Mesothelial cell of epicardium (in vitro differentiated cells): ENCODE measurements at regions not wholly inside any gene's neighbourhood (a gene's known extent, or its start where the extent isn't known, plus 50 kb on each side); places are given as distances from the start of the nearest gene placed in this dataset.

Experiments used
- DNase-seq, 2 experiments: peaks; one replicate each; pipeline ENCODE4 v3.0.0; 2021; ENCODE audit warnings: low spot score in 2 of 2; ENCODE audit not compliant: unreplicated experiment in 2 of 2
- H3K27ac Mint-ChIP-seq: 2 replicates; pipeline ENCODE4 v1.8.0; 2021; ENCODE audit warnings: mixed read lengths
- H3K27me3 Mint-ChIP-seq: 2 replicates; pipeline ENCODE4 v1.8.0; 2021; ENCODE audit warnings: low read depth, mixed read lengths
- H3K36me3 Mint-ChIP-seq: 2 replicates; pipeline ENCODE4 v1.8.0; 2021; ENCODE audit warnings: mixed read lengths
- H3K4me1 Mint-ChIP-seq: 2 replicates; pipeline ENCODE4 v1.8.0; 2021; ENCODE audit warnings: mixed read lengths
- H3K4me3 Mint-ChIP-seq: 2 replicates; pipeline ENCODE4 v1.8.0; 2021; ENCODE audit warnings: mild to moderate bottlenecking, moderate library complexity, mixed read lengths
- H3K9me3 Mint-ChIP-seq: 2 replicates; pipeline ENCODE4 v1.8.0; 2021; ENCODE audit warnings: mixed read lengths
- TF ChIP-seq, protein P1 (sequence below): fragments of 200-600 bp; sonication (generic); IDR thresholded peaks from one replicate; pipeline ENCODE4 v1.5.0; 2021; ENCODE audit warnings: antibody characterized with exemption; ENCODE audit not compliant: unreplicated experiment

DNA sequence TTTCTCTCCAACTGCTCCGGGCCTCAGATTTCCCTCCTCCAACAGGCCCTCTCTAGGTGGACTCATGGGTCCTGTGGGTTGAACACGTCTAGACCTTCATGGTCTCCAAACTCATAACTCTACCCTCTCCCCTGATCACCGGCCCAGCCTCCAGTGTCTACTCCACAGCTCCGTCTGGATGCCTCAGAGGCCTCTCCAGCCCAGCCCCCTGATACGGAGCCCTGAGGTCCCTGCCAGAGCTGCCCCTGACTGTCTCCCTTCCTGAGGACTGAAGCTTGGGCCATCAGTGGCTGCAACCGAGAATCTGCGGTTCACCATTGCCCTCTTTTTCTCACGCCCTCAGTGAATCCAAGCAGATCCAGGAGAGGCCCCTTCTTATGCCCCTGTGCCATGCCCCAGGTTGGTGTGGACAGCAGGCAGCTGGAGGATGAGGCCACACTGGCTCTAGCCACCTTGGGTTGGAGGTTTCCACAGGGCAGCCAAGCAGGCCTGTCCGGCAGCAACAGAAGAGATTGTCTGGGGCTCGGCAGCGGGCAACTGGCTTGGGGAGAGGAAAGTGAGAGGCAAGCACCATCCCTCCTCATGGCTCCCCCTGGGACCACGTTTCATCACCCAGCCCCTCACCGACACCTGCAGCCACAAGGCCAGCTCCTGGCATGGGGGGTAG, 104.6 kb upstream of the FGF3 start:
- Mint-ChIP-seq H3K4me1 (peaks cover 22% of the 10 kb centered on the region), H3K27ac (no peak overlapping the region), H3K36me3 (no peaks in the 10 kb centered on the region), H3K9me3 (no peaks in the 10 kb centered on the region), H3K4me3 (no peak overlapping the region), H3K27me3 (peaks cover 43% of the 10 kb centered on the region)
- DNase-seq, result no peak
- TF ChIP-seq, protein P1, sequence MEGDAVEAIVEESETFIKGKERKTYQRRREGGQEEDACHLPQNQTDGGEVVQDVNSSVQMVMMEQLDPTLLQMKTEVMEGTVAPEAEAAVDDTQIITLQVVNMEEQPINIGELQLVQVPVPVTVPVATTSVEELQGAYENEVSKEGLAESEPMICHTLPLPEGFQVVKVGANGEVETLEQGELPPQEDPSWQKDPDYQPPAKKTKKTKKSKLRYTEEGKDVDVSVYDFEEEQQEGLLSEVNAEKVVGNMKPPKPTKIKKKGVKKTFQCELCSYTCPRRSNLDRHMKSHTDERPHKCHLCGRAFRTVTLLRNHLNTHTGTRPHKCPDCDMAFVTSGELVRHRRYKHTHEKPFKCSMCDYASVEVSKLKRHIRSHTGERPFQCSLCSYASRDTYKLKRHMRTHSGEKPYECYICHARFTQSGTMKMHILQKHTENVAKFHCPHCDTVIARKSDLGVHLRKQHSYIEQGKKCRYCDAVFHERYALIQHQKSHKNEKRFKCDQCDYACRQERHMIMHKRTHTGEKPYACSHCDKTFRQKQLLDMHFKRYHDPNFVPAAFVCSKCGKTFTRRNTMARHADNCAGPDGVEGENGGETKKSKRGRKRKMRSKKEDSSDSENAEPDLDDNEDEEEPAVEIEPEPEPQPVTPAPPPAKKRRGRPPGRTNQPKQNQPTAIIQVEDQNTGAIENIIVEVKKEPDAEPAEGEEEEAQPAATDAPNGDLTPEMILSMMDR, result no peak

DNA sequence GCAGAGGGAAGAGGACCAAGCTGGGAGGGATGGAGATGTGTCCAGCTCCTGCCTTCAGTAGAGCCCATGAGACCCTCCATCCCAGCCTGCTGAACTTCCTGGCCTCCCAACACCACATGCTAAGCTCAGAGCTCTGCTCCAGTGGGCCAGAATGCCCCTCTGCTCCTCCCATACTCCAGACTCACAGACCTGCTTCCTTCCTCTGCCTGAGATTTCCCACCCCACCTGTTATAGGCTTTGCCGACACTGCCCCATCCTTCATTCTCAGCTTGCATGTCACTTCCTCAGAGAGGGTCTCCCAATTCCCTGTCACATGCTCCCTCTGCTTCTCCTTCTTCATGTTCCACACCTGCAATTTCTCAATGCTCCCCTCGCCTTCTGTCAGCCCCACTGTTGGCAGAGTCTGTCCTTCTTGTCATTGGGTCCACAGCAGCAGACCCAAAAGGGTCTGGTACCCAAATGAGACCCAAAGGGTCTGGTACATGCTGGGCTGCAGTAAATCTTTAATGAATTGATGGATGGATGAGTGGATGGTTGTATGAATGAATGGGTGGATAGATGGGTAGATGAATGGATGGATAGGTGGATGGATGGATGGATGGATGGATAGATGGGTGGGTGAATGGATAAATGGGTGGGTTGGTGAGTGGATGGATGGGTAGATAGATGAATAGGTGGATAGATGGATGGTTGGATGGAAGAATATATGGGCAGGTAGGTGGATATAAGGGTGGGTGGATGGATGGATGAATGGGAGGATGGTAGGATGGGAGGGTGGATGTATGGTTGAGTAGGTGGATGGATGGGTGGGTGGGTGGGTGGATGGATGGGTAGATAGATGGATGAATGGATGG, 105.3 kb upstream of the FGF3 start:
- Mint-ChIP-seq H3K4me1 (peaks cover 19% of the 10 kb centered on the region), H3K4me3 (no peak overlapping the region), H3K27me3 (peaks cover 41% of the 10 kb centered on the region), H3K27ac (no peak overlapping the region), H3K36me3 (no peaks in the 10 kb centered on the region), H3K9me3 (no peaks in the 10 kb centered on the region)
- DNase-seq, result no peak
- TF ChIP-seq, protein P1, result no peak

DNA sequence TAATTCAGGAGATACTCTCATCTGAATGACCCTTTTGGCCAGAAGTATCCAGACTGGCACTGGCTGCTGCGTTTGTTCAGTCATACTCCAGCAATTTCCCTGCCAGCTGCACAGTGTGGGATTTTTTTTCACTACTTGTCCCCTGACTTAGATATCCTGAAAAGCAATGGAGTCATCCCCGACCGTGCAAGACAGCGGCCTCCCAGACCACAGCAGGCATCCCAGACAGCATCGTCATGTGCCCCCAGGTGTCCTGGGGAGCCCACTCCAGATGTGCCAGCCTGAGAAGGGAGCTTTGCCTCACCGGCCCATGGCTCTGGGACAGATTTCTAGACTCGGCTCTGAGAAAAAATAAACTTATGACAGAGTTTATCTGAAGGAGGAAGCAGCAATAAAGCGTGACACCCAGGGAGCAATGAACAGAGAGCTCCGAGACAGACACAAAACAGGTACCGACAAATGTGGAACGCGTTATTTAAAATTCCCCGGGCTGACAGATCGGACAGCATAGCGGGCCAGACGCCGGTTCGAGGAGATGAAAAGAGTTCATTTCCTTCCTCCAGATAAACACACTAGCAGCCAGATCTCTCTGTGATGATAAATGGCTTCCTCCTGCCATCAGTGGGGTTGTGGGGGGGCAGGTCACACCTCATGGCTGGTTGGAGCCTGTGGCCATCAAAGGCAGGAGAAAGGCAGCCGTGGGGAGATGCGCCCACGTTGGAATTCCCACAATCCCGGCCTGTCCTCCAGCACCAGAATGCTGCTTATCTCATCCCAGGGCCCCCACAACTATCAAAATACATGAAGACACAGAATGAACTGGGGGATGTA, 106.4 kb upstream of the FGF3 start:
- Mint-ChIP-seq H3K9me3 (no peaks in the 10 kb centered on the region), H3K27ac (peak overlapping the region; percentile 70), H3K36me3 (no peaks in the 10 kb centered on the region), H3K4me3 (no peak overlapping the region), H3K27me3 (peaks cover 41% of the 10 kb centered on the region), H3K4me1 (peaks cover 19% of the 10 kb centered on the region)
- DNase-seq, result no peak
- TF ChIP-seq, protein P1, result no peak

DNA sequence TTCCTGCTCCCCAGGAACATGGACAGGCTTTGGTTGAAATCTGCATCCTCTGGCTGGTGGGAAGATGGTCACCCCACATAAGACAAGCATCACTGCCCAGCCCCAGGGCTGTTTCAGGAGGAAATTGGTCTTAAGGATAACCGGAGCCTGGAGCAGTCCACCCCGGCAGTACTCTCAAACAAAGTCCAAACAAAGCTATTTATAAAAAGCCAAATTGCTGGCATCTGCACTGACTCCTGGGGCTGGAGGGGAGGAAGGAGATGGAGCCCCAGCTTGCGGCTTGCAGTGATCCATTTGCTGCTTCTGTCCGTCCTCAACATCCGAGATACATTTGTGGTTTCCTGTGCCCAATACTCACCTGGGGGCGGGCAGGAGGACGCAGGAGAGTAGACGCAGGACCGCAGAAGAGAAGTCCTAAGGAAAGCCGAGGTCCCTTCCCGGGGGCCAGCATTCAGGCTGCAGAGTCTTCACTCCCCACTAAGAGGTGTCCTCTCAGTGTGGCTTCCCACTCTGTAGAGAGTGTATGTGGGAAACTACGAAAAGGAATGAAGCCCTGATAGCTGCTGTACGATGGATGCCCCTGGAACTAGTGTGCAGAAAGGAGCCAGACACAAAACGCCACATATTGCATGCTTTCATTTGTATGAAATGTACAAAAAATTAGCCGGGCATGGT, 107.3 kb upstream of the FGF3 start:
- DNase-seq, result no peak
- H3K27ac Mint-ChIP-seq, result no peak overlapping the region
- H3K4me3 Mint-ChIP-seq, result no peak overlapping the region
- peaks cover 40% of the 10 kb centered on the region for H3K27me3 Mint-ChIP-seq
- H3K36me3 Mint-ChIP-seq, result no peaks in the 10 kb centered on the region
- TF ChIP-seq, protein P1, result no peak
- no peaks in the 10 kb centered on the region for H3K9me3 Mint-ChIP-seq
- H3K4me1 Mint-ChIP-seq, result peaks cover 19% of the 10 kb centered on the region

DNA sequence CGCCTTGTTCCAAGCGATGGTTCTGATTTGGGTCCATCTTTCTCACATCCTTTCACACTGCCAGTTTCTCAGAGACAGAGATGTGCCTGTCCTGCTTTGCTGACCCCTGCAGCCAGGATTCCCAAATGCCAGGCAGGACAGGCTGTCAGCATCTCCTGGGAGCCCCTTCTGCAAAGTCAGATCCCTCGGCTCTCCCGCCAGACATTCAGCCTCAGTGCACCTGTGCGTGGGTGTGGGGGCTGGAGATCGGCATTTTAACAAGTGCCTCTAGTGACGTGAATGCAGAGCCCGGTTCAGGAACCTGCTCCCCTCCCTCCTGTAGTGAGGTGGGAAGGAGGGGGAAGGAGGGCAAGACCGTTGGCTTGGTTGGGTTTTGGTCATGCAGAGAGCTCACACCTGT, 108.9 kb upstream of the FGF3 start:
- TF ChIP-seq, protein P1, result no peak
- peaks cover 23% of the 10 kb centered on the region for H3K4me1 Mint-ChIP-seq
- H3K27me3 Mint-ChIP-seq, result peaks cover 29% of the 10 kb centered on the region
- no peaks in the 10 kb centered on the region for H3K9me3 Mint-ChIP-seq
- no peaks in the 10 kb centered on the region for H3K36me3 Mint-ChIP-seq
- DNase-seq, result peak in 1 of 2 experiments; percentile 5
- H3K4me3 Mint-ChIP-seq, result no peak overlapping the region
- H3K27ac Mint-ChIP-seq, result no peak overlapping the region
